DMS114 treated with DMSO at 0.1 percent for 48 hours (cell line): ENCODE measurements at regions not wholly inside any gene's neighbourhood (a gene's known extent, or its start where the extent isn't known, plus 50 kb on each side); places are given as distances from the start of the nearest gene placed in this dataset.
"Not testable (repeated sequence)": the region's sequence is repeated elsewhere in the genome, so short reads cannot be mapped to it uniquely, and the experiment has no call there.

Experiments
- DNase-seq: peaks from one replicate; lab custom pipeline; 2025; ENCODE audit not compliant: unreplicated experiment; lab: John Stamatoyannopoulos, UW

GRCh38 chr1:120609834-120610233 lies 113.9 kb upstream of the NBPF26 start:
- not testable (repeated sequence) for DNase-seq

GRCh38 chr1:120614931-120615639 lies 108.7 kb upstream of the NBPF26 start:
- DNase-seq = not testable (repeated sequence)

DNA sequence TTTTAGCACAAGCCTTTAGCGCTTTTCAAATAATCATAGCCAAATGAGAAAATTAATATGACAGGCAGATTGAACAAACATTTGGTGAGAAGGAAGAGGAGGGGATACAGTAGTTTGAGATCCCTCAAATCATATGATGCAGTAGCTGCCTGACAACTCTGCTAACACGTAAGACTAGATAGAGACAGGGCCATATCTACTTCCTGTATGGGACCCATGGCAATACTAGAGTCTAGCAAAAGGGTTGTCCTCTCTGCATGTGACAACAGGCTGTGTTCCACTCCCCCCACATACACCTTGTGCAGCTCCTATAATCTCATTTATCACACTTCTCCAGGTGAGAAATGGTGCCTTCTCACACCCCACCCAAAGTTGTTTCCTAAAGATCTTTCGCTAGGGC lies 106.3 kb upstream of the NBPF26 start:
- DNase-seq = not testable (repeated sequence)

DNA sequence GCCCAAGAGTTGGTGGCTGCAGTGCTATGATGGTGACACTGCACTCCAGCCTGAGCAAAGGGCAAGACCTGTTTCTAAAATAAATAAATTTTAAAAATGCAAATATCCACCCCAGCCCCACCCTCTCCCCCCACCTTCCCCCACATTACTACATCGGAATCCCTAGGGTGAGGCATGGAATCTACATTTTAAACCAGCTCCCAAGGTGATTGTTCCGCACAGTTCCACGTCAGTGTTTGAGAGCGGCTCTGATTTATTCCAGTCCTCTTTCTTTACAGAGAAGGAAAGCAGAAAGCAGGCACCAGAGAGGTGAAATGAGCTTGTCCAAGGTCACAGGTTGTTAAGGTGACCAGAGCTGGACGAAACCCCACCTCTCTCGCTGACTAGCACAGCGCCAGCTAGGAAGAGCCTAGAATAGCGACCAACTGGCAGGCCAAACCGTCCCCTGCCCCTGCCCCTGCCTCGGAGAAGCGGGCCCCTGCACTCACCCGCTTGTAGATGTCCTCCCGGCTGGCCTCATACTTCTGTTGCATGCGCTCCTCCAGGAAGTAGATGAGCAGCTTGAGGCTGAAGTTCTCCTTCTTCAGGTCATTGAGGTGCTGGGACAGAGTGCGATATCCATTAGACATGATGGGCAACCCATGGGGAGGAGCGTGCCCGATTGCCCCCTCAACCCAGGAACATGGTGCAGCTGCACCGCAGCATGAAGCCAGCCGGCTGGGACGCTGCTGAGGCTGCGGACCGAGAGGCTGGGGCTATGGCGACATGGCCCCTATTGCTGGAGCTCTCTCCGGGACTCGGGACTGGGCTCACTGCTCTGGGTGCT lies 103.7 kb upstream of the NBPF26 start:
- not testable (repeated sequence) for DNase-seq

DNA sequence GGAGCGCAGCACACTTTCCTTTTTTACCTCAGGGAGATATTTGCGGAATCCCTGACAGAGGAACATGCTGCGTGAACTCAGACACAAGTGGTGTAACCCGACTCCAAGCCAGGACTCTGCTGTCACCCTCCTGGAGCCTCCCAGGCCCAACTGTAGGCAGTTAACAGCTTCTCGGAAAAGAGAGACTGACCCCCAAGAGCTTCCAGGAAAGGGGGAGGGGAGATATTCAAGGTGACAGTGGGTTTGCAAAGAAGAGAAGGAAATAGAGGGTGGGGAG lies 103.1 kb upstream of the NBPF26 start:
- DNase-seq = not testable (repeated sequence)

GRCh38 chr1:120621278-120621677 lies 102.5 kb upstream of the NBPF26 start:
- DNase-seq = not testable (repeated sequence)

DNA sequence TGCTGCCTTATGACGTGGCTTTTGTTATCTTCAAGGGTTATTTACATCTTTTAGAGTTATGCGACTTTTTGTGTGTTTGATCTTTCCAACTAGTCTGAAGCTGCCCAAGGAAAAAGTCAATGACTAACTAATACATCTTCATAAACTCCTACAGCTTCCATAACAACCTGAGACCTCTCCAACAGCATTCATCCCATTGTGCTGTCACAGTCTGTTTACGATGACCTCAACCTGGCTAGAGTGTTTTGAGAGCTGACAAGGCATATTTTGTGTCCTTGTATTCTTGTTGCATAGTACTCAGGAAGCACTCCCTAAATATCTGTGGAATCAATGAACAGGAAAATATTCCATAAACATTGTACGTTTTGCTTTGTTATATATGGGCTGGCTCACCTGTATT lies 100.2 kb upstream of the NBPF26 start:
- DNase-seq = not testable (repeated sequence)

DNA sequence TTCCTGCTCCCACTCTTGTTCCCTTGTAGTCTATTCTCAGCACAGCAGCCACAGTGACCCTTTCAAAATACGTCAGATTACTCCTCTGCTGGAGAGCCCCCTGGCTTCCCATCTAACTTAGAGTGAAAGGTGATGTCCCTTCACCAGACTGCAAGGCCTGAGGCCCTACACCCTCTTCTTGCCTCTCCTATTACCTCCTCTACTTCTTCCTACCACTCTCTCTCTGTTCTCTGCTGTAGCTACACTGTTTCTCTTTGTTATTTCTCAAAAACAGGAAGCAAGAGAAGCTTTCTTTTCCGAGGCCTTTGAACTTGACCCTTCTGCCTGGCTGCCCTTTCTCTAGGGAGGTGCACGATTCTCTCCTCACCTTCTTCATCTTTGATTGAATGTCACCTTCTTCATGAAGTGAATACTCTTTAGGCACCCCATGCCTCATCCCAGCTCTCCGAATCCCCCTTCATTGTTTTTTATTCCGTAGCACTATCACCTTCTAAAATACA lies 99.1 kb upstream of the NBPF26 start:
- not testable (repeated sequence) for DNase-seq

GRCh38 chr1:120629832-120630455 lies 93.8 kb upstream of the NBPF26 start:
- not testable (repeated sequence) for DNase-seq

DNA sequence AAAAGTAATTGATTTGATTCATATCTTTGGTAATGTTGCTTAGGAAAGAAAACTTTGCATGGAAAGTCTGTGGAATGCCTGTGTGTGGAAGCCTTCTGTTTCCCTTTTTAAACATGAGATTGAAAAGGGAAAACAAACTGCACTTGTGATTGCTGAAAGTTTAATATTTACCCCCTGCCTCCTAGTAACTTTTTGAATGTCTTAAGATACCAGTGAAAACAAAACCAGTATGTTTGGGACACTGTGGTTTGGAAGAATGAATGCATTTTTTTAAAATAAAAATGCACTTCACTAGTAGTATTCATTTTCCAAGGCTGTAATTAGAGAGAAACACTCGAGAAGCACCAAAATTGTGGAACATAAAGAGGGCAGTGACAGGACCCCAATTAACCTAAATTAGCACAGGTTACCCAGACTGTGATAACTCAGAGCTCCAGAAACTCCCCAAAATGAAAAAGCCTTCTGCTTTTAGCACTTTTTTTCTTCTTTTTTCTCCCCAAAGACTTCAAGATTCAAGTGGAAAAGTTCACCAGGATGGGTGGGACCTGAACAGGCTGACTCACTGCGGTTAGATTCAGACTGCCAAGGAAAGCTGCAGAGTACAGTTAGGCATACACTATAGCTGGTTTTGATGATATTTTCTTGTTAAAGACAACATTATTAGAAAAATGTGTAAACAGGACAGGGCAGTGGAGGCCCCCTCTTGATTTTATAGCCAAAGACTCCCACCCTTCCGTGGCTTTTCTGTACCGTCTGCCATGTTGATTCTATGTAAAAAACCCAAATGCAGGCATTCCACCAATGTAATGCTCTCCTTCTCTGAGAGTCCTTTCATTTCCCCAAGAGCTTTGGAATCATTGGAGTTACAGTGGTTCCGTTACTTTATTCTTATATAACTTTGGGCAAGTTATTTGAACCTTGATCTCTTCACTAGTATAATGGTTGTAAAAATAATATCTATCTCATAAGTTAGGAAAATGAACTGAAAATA lies 88.6 kb upstream of the NBPF26 start:
- not testable (repeated sequence) for DNase-seq

- DNase-seq = not testable (repeated sequence)
Measured at GRCh38 chr1:120640261-120641013, 83.3 kb upstream of the NBPF26 start.

GRCh38 chr1:120641014-120641302 lies 82.8 kb upstream of the NBPF26 start:
- not testable (repeated sequence) for DNase-seq

- not testable (repeated sequence) for DNase-seq
Measured at GRCh38 chr1:120647182-120647581, 76.6 kb upstream of the NBPF26 start.

- not testable (repeated sequence) for DNase-seq
Measured at GRCh38 chr1:120648915-120649623, 74.7 kb upstream of the NBPF26 start.

- not testable (repeated sequence) for DNase-seq
Measured at GRCh38 chr1:120649730-120650129, 74.0 kb upstream of the NBPF26 start.

GRCh38 chr1:120654114-120654513 lies 69.6 kb upstream of the NBPF26 start:
- DNase-seq = not testable (repeated sequence)

DNA sequence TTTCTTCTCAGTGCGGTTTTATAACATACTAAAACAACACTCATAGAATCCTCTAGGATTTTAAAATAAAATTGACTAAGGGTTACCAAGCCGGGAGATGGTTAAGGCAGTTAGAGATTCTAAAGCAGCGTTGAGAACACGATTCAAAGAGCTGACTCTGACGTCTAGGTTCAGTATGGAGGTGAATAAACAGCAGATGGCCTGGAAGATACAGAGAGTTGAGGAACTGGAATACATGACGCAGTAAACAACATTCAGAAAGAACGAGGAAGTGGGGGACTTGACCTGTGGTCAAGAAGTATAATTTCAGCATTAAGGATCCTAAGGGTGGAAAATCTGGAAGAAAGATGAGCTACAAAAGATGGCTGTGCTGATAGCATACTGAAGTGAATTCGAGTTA lies 68.4 kb upstream of the NBPF26 start:
- not testable (repeated sequence) for DNase-seq

GRCh38 chr1:120656116-120656515 lies 67.6 kb upstream of the NBPF26 start:
- not testable (repeated sequence) for DNase-seq

DNA sequence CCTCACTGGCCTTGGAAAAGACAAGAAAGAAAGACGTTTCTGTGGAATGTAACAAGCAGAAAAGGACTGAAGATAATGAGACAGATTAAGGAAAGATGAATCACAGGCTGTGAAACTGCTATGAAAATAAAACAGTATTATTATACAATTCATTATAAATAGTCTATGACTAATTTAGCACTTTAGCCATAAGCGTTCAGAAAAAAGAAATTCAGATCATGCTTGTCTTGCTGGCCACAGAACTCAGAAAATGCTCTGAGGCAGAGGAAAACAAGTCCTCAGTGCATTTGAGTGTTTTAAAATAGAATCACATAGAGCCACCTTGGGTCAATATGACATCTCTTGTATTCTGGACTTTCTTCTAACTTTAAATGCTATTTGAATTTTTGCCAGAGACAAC lies 65.9 kb upstream of the NBPF26 start:
- DNase-seq = not testable (repeated sequence)
